GM12892 (cell line): ENCODE measurements at regions not wholly inside any gene's neighbourhood (a gene's known extent, or its start where the extent isn't known, plus 50 kb on each side); places are given as distances from the start of the nearest gene placed in this dataset.

ENCODE experiments used
- DNase-seq: peaks from one replicate; pipeline ENCODE4 v3.0.0; 2011; ENCODE audit not compliant: insufficient read length
- FAIRE-seq: peaks from 2 replicates; lab custom pipeline; 2011; peaks lifted over from hg19 to GRCh38; lab: Jason Lieb, UNC
- POLR2A ChIP-seq: IDR thresholded peaks from 2 replicates; pipeline ENCODE4 v1.6.1; 2011; ENCODE audit warnings: low read depth, low read length, control low read depth
- POLR2AphosphoS5 ChIP-seq: IDR thresholded peaks from 2 replicates; pipeline ENCODE4 v1.6.1; 2011; ENCODE audit warnings: low read depth, low read length, control low read depth
- TAF1 ChIP-seq: IDR thresholded peaks from 2 replicates; pipeline ENCODE4 v1.6.1; 2011; ENCODE audit warnings: low read depth, mild to moderate bottlenecking, control low read depth, low read length, borderline replicate concordance

DNA sequence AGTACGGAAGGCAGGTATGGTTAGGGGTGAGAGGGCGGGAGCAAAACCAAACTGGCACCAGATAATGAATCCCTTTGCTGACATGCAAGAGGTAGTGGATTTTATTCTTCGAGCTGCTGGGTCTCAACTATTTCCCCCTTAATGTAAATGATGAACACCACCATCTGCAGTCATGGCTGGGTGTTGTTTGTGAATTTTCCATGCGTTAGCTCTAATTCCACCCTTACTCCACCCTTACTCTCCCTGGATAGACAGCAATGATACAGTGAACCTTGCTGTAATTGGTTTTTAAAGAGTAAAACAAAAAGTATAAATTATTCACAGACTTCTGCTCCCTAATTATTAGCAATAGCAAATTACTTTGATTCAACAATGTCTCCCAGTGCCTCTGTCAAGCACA is 74.5 kb upstream of the PDE1C start:
- no peak for TF ChIP-seq POLR2AphosphoS5
- no peak for FAIRE-seq

DNA sequence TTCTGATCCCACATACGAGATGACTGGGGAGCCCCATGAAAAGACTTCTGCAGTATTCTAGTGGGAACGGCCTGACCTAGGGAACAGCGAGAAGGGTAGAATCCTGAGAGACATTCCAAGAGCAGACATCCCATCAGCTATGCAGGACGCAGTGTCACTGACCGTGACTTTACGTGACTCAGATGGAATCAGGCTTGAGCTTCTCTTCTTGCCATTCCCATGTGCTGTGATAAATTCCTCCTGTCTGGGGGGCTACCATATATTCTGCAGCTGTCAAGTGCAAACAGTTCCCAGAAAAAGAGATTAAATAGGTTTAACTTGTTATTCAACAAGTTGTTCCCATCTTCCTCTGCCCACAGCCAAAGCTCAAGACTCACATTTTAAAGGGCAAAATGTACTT is 73.1 kb upstream of the PDE1C start:
- DNase-seq (no peak), FAIRE-seq (no peak)
- TF ChIP-seq TAF1 (no peak), POLR2AphosphoS5 (no peak)

More for the DNA sequence above, 74.5 kb upstream of the PDE1C start:
- DNase-seq = no peak

DNA sequence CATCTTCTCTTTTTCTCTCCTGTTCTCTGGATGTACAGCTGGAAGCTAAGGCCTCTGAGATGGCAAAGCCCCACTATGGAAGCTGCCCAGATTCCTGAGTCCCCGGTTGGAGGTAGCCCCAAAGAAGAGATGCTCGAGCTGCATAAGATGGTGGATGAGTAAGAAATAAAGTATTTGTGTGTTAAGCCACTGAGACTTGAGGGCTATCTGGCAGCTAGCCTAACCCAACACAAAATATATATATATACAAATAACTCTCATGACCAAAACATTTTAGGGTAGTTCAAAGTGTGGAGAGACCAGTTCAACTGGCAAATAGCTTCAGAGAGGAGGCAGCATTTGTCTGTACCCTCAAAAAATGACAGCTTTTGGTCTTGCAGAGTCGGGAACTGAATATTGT is 72.4 kb upstream of the PDE1C start:
- DNase-seq (no peak), FAIRE-seq (no peak)
- TF ChIP-seq POLR2A (no peak), POLR2AphosphoS5 (no peak), TAF1 (no peak)

DNA sequence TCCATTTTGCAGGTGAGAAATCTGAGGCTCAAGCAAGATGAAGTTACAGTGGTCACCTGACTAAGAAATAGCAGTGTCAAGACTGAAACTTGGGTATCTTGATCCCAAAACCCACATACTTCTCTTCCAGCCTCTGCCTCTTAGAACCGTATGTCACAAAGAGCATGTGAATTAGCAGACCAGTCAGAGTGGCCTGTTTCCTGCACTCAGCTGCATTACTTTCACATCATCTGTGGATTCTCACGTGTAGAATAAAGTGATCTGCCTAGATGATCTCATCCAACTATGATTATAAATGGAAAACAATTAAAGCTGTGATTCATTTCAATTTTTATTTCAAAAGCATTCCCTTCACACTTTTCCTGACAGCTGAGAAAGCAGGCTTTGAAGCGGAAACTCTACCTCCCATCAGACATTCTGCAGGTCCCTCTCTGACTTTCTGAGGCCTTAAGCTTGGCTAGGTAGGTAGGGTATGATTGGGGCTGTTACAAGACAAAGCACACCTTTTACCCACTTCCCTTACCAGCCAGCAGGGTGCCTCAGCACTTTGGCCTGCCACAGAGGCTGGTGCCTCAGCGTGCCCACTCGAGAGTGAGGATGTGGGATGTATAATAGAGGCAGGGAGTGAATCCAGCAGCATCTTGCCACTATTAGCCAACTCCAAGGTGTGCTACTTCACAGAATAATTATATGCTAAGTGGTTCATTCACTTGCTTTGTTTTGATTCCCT is 70.2 kb upstream of the PDE1C start:
- FAIRE-seq (no peak), DNase-seq (no peak)
- TF ChIP-seq POLR2AphosphoS5 (no peak), TAF1 (no peak), POLR2A (no peak)

DNA sequence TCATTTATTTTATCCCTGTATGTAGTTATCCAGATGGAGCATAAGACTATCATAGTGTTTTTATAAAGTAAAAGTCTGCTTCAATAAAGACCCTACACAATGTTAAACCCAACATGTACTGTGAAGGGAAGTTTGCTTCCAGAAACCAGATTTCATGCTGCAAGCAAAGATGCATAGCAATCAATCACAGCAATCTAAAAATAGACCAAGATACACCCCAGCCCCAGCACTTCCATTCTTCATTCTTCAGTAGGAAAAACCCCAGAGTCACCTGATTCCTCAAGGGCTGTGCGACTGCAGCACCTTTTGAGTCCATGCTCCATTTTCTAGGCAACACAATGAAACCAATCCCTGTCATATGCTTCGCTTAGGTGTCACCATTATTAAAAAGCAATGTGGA is 66.9 kb upstream of the PDE1C start:
- DNase-seq = no peak
- no peak for FAIRE-seq
- no peak for TF ChIP-seq TAF1
- no peak for TF ChIP-seq POLR2AphosphoS5
- no peak for TF ChIP-seq POLR2A

DNA sequence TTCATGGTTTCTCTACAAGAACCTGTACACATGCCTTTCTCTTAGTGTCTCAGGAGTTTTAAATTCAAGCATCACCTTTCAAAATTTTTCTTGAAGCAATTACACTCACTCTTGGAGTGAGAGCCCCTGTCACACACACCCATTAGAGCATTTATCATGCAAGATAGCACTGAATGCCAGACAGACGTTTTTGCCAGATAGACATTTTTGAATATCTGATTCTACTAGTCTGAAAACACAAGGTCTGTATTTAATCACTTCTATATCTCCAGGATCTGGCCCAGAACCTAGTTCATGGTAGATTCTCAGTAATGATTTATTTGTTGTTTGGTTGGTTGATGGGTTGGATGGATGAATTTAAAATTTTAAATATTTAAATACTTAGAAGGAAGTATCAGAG is 60.9 kb upstream of the PDE1C start:
- DNase-seq (no peak), FAIRE-seq (no peak)
- TF ChIP-seq POLR2AphosphoS5 (no peak), POLR2A (no peak), TAF1 (no peak)

DNA sequence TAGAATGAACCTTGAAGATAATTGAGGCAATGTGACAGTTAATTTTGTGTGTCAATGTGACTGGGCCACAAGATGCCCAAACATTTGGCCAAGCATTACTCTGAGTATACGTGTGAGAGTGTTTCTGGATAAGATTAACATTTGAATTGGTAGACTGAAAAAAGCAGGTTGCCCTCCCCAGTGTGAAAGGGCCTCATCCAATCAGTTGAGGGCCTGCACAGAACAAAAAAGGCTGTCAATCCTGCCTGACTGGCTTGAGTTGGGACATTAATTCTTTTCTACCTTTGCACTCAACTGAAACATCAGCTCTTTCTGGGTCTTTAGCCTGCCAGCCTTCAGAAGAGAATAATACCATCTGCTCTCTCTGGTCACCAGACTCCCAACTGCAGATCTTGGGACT is 56.6 kb upstream of the PDE1C start:
- TF ChIP-seq POLR2AphosphoS5 = no peak
- TF ChIP-seq TAF1 = no peak
- no peak for TF ChIP-seq POLR2A
- DNase-seq = no peak
- no peak for FAIRE-seq
